Omental fat pad (tissue), 3 donors: ENCODE measurements at regions not wholly inside any gene's neighbourhood (a gene's known extent, or its start where the extent isn't known, plus 50 kb on each side); places are given as distances from the start of the nearest gene placed in this dataset.

ENCODE experiments used
- ATAC-seq: fragments of 150-250 bp; one replicate; pipeline ENCODE4 v1.9.1; 2016; ENCODE audit warnings: mild to moderate bottlenecking, moderate library complexity; ENCODE audit not compliant: low FRiP score
- DNase-seq: peaks from one replicate; pipeline ENCODE4 v3.0.0-alpha.2; 2019; ENCODE audit warnings: low spot score
- TF ChIP-seq, protein P1 (sequence below), 3 donors: fragments of 450-650 bp; IDR thresholded peaks; one replicate each; pipeline ENCODE4 v1.5.1; 2016 to 2017; ENCODE audit warnings: antibody characterized with exemption in 3 of 3, mild to moderate bottlenecking in 3 of 3, moderate library complexity in 2 of 3

DNA sequence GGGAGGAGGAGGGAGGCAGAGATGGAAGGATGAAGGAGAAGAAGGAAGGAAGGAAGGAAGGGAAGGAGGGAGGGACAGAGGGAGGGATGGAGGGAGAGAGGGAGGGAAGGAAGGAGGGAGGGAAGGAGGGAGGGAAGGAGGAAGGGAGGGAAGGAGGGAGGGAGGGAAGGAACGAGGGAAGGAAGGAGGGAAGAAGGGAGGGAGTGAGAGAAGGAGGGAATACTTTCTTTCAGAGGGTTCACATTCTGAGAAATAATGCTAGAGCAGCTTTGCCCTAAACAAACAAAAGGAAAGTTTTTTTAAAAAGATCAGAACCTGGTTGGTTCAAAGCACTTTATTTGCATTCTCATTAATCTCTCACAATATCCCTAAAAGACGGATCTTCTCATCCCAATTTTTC lies 96.1 kb upstream of the NXT1 start:
- TF ChIP-seq, protein P1, sequence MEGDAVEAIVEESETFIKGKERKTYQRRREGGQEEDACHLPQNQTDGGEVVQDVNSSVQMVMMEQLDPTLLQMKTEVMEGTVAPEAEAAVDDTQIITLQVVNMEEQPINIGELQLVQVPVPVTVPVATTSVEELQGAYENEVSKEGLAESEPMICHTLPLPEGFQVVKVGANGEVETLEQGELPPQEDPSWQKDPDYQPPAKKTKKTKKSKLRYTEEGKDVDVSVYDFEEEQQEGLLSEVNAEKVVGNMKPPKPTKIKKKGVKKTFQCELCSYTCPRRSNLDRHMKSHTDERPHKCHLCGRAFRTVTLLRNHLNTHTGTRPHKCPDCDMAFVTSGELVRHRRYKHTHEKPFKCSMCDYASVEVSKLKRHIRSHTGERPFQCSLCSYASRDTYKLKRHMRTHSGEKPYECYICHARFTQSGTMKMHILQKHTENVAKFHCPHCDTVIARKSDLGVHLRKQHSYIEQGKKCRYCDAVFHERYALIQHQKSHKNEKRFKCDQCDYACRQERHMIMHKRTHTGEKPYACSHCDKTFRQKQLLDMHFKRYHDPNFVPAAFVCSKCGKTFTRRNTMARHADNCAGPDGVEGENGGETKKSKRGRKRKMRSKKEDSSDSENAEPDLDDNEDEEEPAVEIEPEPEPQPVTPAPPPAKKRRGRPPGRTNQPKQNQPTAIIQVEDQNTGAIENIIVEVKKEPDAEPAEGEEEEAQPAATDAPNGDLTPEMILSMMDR (IDR thresholded peaks at IDR 0.05), result no peak
- DNase-seq (no peak), ATAC-seq (no peak)

DNA sequence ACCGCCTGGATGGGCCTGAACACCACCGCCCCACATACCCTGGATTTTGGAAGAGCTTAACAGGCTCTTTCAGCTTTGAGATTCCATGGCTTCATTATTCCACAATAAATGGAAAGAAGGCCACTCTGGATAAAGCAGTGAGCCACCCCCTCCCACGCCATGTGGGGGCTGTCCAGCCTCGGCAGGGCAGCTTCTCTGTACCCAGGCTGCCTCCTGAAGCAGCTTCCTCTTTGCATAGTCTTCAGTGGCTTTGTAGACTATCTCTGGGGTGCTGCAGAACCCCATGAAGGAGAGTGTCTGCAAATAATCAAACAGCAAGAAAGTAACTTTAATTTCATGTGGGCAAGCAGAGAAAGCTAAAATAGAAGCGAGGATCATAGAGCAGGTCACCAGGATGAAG lies 96.6 kb upstream of the NXT1 start:
- ATAC-seq (no peak), DNase-seq (no peak)

DNA sequence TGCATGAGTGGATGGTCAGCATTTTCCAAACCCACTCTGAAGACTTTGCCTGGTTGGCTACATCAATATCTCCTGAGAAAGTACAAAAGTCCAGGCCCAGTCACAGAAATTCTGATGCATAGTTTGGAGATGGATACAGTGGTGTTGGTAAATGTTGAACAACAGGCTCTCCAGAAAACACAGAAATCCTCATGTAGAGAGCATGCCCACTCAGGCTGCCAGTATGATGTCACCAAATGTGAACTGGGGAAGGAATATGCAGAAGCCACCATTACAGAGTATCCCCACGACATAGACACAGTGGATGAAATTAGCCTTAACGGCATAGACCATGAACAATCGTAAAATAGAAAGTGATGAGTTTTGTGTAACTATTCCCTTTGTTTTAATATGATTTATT lies 97.1 kb upstream of the NXT1 start:
- ATAC-seq (no peak), DNase-seq (no peak)
- TF ChIP-seq, protein P1 (IDR thresholded peaks at IDR 0.05), result no peak

More for the DNA sequence above, 96.6 kb upstream of the NXT1 start:
- TF ChIP-seq, protein P1 (IDR thresholded peaks at IDR 0.05), result no peak

DNA sequence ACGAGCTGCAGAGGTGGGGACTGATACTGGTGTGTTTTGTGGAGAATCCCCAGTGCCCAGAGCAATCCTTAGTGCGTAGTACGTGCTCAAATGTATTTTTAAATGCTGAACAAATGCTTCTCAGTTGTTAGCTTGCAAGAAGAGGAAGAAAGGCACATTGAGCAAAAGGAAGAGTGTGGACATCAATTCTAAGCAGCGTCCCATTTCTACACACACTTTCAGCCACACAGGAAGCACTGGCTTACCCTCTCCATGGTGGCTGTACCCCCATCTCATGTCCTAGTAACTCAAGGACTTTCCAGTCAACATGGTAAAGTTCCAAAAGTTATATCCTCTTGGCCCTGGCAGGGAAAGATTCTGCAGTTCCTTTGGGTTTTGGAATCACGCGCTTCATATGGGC lies 98.8 kb upstream of the NXT1 start:
- DNase-seq, result no peak
- no peak for ATAC-seq
- TF ChIP-seq, protein P1 (IDR thresholded peaks at IDR 0.05), result no peak

DNA sequence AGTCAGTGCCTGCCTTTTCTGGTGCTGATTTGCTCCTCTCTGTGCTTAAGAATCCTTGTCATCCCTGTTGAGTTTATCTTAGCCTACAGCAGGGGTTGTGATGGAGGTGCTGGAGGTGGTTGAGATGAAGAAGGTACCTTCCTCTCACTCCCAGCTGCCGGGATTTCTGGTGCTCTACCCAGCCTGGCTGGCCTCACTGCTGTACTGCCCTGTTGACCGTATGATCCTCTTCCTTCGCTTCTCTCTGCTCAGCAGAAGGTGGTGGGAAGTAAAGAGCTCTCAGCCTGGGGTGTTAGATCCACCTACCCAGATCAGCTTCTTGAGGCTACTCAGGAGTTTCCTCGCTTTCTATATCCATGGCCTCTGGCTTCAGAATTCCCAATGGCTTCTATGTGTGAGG lies 101.0 kb upstream of the NXT1 start:
- TF ChIP-seq, protein P1 (IDR thresholded peaks at IDR 0.05), result no peak
- ATAC-seq, result no peak
- no peak for DNase-seq

DNA sequence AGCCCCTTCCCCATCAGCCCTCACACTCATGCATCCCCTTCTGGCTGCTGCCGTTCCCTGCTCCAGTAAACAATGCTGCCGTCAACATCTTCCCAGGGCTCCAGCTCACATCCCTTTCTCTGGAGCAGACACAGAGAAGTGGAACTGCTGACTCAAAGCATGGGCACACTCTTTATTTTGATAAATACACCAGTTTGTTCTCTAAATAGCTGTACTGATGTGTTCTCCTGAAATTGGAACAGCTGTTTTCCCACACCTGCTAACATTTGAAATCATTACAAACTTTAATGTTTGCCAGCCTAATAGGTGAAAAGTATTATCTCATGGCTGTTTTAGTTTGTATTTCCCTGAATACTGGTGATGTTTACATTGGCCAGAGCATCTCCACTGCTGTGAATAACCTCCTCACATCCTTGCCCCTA lies 102.1 kb upstream of the NXT1 start:
- ATAC-seq, result no peak
- DNase-seq, result no peak
- TF ChIP-seq, protein P1 (IDR thresholded peaks at IDR 0.05), result no peak

DNA sequence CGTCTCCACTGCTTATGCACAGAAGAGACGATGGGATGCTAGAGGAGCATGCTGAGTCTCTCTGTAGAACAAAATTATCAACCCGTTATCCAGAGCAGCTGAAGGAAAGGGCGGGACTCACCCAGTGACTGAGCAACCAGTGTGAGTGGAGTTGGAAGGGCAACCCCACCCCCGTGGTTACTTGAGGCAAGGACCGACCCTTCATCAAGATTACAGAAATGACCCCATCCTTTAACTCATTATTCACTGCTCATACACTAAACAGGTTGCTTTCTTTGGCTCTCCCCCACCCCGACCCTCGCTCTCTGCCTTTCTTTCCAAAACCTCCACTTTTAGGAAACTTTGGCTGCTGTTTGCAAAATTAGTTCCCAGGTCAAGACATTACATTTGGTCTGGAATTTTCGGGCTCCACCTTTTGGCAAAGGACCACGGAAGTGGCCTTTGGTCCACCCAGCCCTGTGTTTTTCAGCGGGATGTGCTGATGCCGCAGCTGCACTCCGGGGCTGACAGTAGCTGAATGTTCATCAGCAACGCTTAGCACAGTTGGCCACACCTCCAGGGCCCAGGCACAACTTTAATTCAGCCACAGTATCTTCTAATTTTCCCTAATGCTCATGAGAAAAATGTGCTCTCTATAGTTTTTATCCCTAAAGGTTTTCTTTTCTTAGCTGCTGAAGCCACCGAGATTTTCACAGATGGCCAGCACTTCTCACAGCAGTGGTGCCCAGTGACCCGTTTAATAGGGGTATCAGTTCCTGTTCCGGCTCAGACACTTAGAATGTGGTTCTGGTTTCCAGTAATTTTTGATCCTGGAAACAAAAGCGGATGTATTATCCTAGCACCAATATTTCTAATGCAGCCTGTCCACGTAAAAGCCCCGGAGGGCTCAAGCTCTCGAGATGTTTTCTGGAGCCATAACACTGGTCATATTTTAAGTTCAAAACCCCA lies 103.6 kb upstream of the NXT1 start:
- ATAC-seq (no peak), DNase-seq (no peak)
- TF ChIP-seq, protein P1 (IDR thresholded peaks at IDR 0.05), result no peak
